IgD-negative memory B cell (primary cell): ENCODE measurements at regions not wholly inside any gene's neighbourhood (a gene's known extent, or its start where the extent isn't known, plus 50 kb on each side); places are given as distances from the start of the nearest gene placed in this dataset.
"Not testable (repeated sequence)": the region's sequence is repeated elsewhere in the genome, so short reads cannot be mapped to it uniquely, and the experiment has no call there.

Source experiments
- H3K27ac Mint-ChIP-seq, 3 donors: one replicate each; pipeline ENCODE4 v1.8.0; 2020 to 2022; ENCODE audit warnings: mild to moderate bottlenecking in 3 of 3, mixed read lengths in 3 of 3, moderate library complexity in 1 of 3
- H3K27me3 Mint-ChIP-seq: one replicate; pipeline ENCODE4 v1.8.0; 2021; ENCODE audit warnings: mixed read lengths
- H3K36me3 Mint-ChIP-seq: one replicate; pipeline ENCODE4 v1.8.0; 2020; ENCODE audit warnings: mild to moderate bottlenecking, mixed read lengths
- H3K4me1 Mint-ChIP-seq, 3 donors: one replicate each; pipeline ENCODE4 v1.8.0; 2020 to 2022; ENCODE audit warnings: mixed read lengths in 3 of 3, mild to moderate bottlenecking in 1 of 3
- H3K4me3 Mint-ChIP-seq, 4 donors: one replicate each; pipeline ENCODE4 v1.8.0; 2020 to 2022; ENCODE audit warnings: mild to moderate bottlenecking in 4 of 4, mixed read lengths in 4 of 4, moderate library complexity in 3 of 4
- H3K9me3 Mint-ChIP-seq, 3 donors: one replicate each; pipeline ENCODE4 v1.8.0; 2020 to 2021; ENCODE audit warnings: mixed read lengths in 3 of 3, mild to moderate bottlenecking in 1 of 3

- Mint-ChIP-seq H3K4me1 (no peaks in the 10 kb centered on the region), H3K27ac (no peak overlapping the region), H3K27me3 (no peaks in the 10 kb centered on the region), H3K36me3 (no peaks in the 10 kb centered on the region), H3K9me3 (no peaks in the 10 kb centered on the region), H3K4me3 (no peak overlapping the region)
Observed at GRCh38 chr13:33651766-33652165, 166.2 kb upstream of the RFC3 start.

- Mint-ChIP-seq H3K27me3 (peaks cover 8% of the 10 kb centered on the region), H3K36me3 (no peaks in the 10 kb centered on the region), H3K4me1 (no peaks in the 10 kb centered on the region), H3K9me3 (peaks cover 0 to 5% (median 2%) of the 10 kb centered on the region in 3 donors), H3K27ac (no peak overlapping the region), H3K4me3 (no peak overlapping the region)
Observed at GRCh38 chr13:33657274-33657673, 160.7 kb upstream of the RFC3 start.

DNA sequence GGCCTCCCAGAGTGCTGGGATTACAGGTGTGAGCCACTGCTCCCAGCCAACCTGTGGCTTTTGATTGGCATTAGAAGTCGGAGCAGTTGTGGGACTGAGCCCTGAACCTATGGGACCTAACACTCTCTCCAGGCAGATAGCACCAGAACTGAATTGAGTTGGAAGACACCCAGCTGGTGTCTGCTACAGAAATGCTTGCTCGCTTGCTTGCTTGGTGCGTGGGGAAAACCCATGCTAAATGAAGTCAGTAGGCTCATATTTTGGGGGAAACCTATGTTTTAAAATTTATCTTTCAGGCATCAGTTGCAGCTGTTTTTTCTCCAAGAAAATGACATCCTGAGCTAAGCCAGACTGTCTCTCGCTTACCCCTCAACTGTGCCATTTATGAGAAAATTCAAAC, 158.5 kb upstream of the RFC3 start:
- peaks cover 9% of the 10 kb centered on the region for H3K27me3 Mint-ChIP-seq
- no peak overlapping the region for H3K27ac Mint-ChIP-seq
- H3K36me3 Mint-ChIP-seq = no peaks in the 10 kb centered on the region
- no peak overlapping the region for H3K4me3 Mint-ChIP-seq
- no peaks in the 10 kb centered on the region for H3K4me1 Mint-ChIP-seq
- peaks cover 0 to 5% (median 2%) of the 10 kb centered on the region in 3 donors for H3K9me3 Mint-ChIP-seq

DNA sequence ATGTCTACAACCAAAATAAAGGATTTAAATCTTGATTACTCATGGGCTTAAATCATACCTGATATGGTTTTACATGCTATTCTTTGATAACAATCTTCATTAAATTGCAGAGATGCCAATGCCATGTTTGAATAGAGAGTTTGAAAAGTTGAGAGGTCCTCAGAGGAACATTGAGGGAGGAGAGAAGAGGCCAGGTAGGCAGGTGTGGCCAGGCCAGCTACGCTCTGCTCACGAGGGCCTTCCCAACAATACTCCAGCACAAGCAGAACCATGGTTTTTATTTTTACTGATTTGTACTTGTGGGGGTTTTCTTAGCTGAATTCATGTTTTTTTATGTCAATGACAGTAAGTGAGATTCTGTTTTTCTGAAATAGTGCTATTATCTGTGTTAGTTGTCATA, 158.1 kb upstream of the RFC3 start:
- Mint-ChIP-seq H3K36me3 (no peaks in the 10 kb centered on the region), H3K27ac (no peak overlapping the region), H3K27me3 (peaks cover 9% of the 10 kb centered on the region), H3K4me3 (no peak overlapping the region), H3K9me3 (peaks cover 0 to 5% (median 2%) of the 10 kb centered on the region in 3 donors), H3K4me1 (no peaks in the 10 kb centered on the region)

DNA sequence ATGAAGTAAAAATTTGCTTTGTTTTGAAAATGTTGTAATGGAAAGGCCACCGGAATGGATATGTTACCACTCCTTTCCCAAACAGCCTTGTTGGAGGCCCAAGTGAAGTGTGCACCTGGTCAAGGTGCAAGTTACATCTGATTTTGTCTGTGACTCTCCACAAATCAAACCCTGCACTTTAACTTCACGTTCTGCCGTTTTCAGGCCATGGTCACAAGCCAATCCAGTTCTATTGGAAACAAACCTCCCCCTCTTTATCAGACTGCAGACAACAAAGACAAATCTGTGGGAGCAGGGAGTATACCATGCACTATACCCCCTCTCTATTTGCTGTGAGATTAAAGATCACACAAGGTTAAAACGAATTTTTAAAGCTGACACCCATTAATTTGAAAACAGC, 155.6 kb upstream of the RFC3 start:
- Mint-ChIP-seq H3K27me3 (peaks cover 9% of the 10 kb centered on the region), H3K27ac (no peak overlapping the region), H3K4me1 (no peaks in the 10 kb centered on the region)

GRCh38 chr13:33665626-33666175, 152.2 kb upstream of the RFC3 start:
- Mint-ChIP-seq H3K27me3 (peaks cover 3% of the 10 kb centered on the region), H3K4me1 (peaks cover 0 to 2% (median 0%) of the 10 kb centered on the region in 3 donors), H3K27ac (no peak overlapping the region), H3K36me3 (no peaks in the 10 kb centered on the region), H3K9me3 (peaks cover 0 to 2% (median 0%) of the 10 kb centered on the region in 3 donors), H3K4me3 (no peak overlapping the region)

More for the DNA sequence above, 155.6 kb upstream of the RFC3 start:
- Mint-ChIP-seq H3K9me3 (peaks cover 0 to 5% (median 2%) of the 10 kb centered on the region in 3 donors), H3K36me3 (no peaks in the 10 kb centered on the region), H3K4me3 (no peak overlapping the region)

DNA sequence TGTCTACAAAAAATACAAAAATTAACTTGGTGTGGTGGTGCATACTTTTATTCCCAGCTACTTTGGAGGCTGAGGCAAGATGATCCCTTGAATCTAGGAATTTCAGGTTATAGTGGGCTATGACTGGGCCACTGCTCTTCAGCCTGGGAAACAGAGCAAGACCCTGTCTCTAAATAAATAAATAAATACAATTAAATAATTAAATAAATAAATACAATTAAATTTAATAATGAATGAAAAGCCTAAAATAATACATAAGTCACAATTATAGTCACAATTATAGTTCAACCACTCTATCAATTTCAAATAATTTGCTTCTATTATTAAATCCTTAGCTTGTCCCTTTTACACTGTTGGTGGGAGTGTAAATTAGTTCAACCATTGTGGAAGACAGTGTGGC, 146.4 kb upstream of the RFC3 start:
- Mint-ChIP-seq H3K27me3 (peaks cover 4% of the 10 kb centered on the region), H3K27ac (no peak overlapping the region), H3K4me3 (no peak overlapping the region), H3K36me3 (no peaks in the 10 kb centered on the region), H3K9me3 (peaks cover 0 to 2% (median 2%) of the 10 kb centered on the region in 3 donors), H3K4me1 (peaks cover 0 to 2% (median 0%) of the 10 kb centered on the region in 3 donors)

DNA sequence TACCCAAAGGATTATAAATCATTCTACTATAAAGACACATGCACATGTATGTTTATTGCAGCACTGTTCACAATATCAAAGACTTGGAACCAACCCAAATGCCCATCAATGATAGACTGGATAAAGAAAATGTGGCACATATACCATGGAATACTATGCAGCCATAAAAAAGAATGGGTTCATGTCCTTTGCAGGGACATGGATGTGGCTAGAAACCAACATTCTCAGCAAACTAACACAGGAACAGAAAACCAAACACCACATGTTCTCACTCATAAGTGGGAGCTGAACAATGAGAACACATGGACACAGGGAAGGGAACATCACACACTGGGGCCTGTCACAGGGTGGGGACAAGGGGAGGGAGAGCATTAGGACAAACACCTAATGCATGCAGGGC, 145.9 kb upstream of the RFC3 start:
- not testable (repeated sequence) for H3K27ac Mint-ChIP-seq, H3K36me3 Mint-ChIP-seq, H3K27me3 Mint-ChIP-seq, H3K4me3 Mint-ChIP-seq, H3K4me1 Mint-ChIP-seq, H3K9me3 Mint-ChIP-seq

GRCh38 chr13:33676045-33676989, 141.6 kb upstream of the RFC3 start:
- Mint-ChIP-seq H3K27me3 (peaks cover 2% of the 10 kb centered on the region), H3K4me3 (peak overlapping the region in 1 of 4 donors; percentile 58)

DNA sequence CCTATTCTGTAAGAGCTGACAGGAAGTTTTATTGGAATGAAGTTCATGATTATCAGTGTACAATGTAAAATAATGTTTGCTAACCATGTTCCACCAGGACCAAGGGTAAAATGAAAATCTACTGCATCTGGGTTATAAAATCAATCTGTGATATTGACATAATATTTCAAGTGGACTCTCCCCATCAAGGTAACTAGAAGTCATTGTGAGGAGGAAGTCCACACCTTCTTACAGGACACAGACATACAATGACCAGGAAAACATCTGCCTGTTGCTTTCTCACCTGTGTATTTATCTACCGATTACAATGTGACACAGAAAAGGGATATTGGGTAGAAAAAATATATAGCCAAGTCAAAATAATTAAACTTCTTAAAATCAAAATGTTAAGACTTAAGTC, 140.7 kb upstream of the RFC3 start:
- no peak overlapping the region for H3K4me3 Mint-ChIP-seq
- H3K27me3 Mint-ChIP-seq = no peaks in the 10 kb centered on the region
- H3K36me3 Mint-ChIP-seq = peaks cover 2% of the 10 kb centered on the region
- H3K9me3 Mint-ChIP-seq = peaks cover 0 to under 1% (median 0%) of the 10 kb centered on the region in 3 donors
- H3K4me1 Mint-ChIP-seq = peaks cover 9 to 18% (median 13%) of the 10 kb centered on the region in 3 donors
- peak overlapping the region in 1 of 3 donors; percentile 32 for H3K27ac Mint-ChIP-seq

More at GRCh38 chr13:33676045-33676989, 141.6 kb upstream of the RFC3 start:
- H3K9me3 Mint-ChIP-seq = peaks cover 0 to 2% (median 2%) of the 10 kb centered on the region in 3 donors
- H3K36me3 Mint-ChIP-seq = peaks cover 2% of the 10 kb centered on the region
- no peak overlapping the region for H3K27ac Mint-ChIP-seq
- H3K4me1 Mint-ChIP-seq = peaks cover 9 to 16% (median 13%) of the 10 kb centered on the region in 3 donors

- Mint-ChIP-seq H3K4me3 (no peak overlapping the region), H3K27me3 (no peaks in the 10 kb centered on the region), H3K4me1 (peaks cover 9 to 18% (median 13%) of the 10 kb centered on the region in 3 donors), H3K27ac (no peak overlapping the region), H3K9me3 (no peaks in the 10 kb centered on the region), H3K36me3 (peaks cover 2% of the 10 kb centered on the region)
Observed at GRCh38 chr13:33678084-33678483, 139.9 kb upstream of the RFC3 start.

DNA sequence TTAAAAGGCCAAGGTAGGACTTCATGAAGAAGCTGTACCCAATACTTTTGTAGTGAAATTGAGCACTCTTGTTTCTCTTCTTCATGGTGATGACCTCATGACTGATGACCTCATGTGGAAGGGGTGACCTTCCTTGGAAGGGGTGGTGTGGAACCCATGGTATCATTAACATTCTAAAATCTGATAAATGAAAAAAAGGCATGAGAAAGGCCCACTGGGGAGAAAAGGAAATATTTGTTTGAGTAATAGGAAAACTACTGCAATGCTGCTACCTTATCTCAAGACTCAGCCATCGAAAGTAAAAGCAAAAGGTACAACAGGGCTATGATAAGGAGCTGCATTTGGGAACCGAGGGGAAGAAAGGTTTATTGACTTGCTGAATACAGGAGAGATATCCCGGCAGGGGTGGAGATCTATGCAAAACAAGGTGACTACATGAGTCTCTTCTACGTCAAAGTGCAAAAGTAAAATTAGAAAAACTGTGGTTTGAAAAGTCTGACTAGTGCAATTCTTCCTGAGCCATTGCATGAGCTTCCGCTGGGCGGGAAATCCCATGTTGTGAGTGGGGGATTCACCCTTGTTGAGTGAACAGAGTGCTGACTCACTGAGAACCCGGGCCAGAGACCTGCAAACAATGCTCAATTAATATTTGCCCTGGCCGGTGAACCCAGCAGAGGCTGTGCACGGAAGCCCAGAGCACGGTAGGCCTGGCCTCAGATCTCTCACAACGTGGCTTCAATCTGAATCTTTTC, 138.9 kb upstream of the RFC3 start:
- Mint-ChIP-seq H3K27me3 (no peaks in the 10 kb centered on the region), H3K4me3 (peak overlapping the region; percentile 50 to 94 (median 82)), H3K36me3 (peaks cover 2% of the 10 kb centered on the region), H3K27ac (peak overlapping the region; percentile 6 to 82 (median 49)), H3K4me1 (peaks cover 9 to 18% (median 13%) of the 10 kb centered on the region in 3 donors), H3K9me3 (no peaks in the 10 kb centered on the region)

GRCh38 chr13:33679658-33680012, 138.3 kb upstream of the RFC3 start:
- H3K4me3 Mint-ChIP-seq = peak overlapping the region; percentile 50 to 94 (median 82)
- H3K4me1 Mint-ChIP-seq = peaks cover 9 to 18% (median 13%) of the 10 kb centered on the region in 3 donors
- peak overlapping the region in 2 of 3 donors; percentile 6 to 82 for H3K27ac Mint-ChIP-seq
- H3K27me3 Mint-ChIP-seq = no peaks in the 10 kb centered on the region
- peaks cover 2% of the 10 kb centered on the region for H3K36me3 Mint-ChIP-seq
- no peaks in the 10 kb centered on the region for H3K9me3 Mint-ChIP-seq

DNA sequence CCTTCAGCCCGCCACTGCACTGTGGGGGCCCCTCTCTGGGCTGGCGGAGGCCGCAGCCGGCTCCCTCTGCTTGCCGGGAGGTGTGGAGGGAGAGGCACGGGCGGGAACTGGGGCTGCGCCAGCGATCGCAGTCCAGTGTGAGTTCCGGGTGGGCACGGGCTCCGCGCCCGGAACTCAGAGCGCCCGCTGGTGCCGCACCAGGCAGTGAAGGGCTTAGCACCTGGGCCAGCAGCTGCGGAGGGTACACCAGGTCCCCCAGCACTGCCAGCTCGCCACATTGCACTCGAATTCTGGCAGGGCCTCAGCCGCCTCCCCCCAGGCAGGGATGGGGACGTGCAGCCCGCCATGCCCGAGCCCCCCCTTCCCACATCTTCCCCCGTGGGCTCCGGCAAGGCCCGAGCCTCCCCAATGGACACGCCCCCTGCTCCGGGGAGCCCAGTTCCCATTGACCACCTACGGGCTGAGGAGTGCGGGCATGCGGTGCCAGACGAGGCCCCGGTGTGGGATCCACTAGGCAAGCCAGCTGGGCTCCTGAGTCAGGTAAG, 135.9 kb upstream of the RFC3 start:
- H3K9me3 Mint-ChIP-seq = no peaks in the 10 kb centered on the region
- no peak overlapping the region for H3K4me3 Mint-ChIP-seq
- H3K36me3 Mint-ChIP-seq = peaks cover 2% of the 10 kb centered on the region
- peaks cover 11 to 18% (median 13%) of the 10 kb centered on the region in 3 donors for H3K4me1 Mint-ChIP-seq
- no peaks in the 10 kb centered on the region for H3K27me3 Mint-ChIP-seq
- no peak overlapping the region for H3K27ac Mint-ChIP-seq

DNA sequence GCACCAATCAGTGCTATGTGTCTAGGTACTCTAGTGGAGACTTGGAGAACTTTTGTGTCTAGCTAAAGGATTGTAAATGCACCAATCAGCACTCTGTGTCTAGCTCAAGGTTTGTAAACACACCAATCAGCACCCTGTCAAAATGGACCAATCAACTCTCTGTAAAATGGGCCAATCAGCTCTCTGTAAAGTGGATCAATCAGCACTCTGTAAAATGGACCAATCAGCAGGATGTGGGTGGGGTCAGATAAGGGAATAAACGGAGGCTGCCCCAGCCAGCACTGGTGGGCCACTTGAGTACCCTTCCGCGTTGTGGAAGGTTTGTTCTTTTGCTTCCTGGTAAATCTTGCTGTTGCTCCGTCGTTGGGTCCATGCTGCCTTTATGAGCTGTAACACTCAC, 135.3 kb upstream of the RFC3 start:
- not testable (repeated sequence) for H3K36me3 Mint-ChIP-seq, H3K9me3 Mint-ChIP-seq, H3K27me3 Mint-ChIP-seq, H3K27ac Mint-ChIP-seq, H3K4me3 Mint-ChIP-seq
- H3K4me1 Mint-ChIP-seq = peaks cover 11 to 18% (median 13%) of the 10 kb centered on the region in 3 donors
